H1 (cell line): ENCODE measurements at regions not wholly inside any gene's neighbourhood (a gene's known extent, or its start where the extent isn't known, plus 50 kb on each side); places are given as distances from the start of the nearest gene placed in this dataset.

Experiments
- CTCF ChIA-PET: fragments of 300-600 bp; sonication (Branson Sonifier 250); formaldehyde crosslinking; loops from one replicate; lab custom pipeline; 2021; ENCODE audit not compliant: partially characterized antibody; lab: Charles Lee
- POLR2A ChIA-PET: fragments of 300-600 bp; sonication (Branson Sonifier 250); formaldehyde crosslinking; loops from one replicate; lab custom pipeline; 2021; ENCODE audit warnings: inconsistent platforms; ENCODE audit not compliant: partially characterized antibody; lab: Charles Lee
- DNase-seq, 2 experiments: peaks; one replicate each; pipeline versions ENCODE4 v3.0.0 to v3.0.0-alpha.2; 2010 to 2022; ENCODE audit warnings: low spot score in 2 of 2, low read depth in 1 of 2, mixed read lengths in 1 of 2
- FAIRE-seq: peaks from 2 replicates; lab custom pipeline; 2011; peaks lifted over from hg19 to GRCh38; lab: Jason Lieb, UNC
- H2AFZ ChIP-seq: 2 replicates; pipeline ENCODE4 v1.8.1; 2012; ENCODE audit warnings: low read length, inconsistent platforms
- H2AK5ac ChIP-seq: 2 replicates; pipeline ENCODE4 v1.6.1; 2013; ENCODE audit warnings: low read depth, low read length
- H2BK120ac ChIP-seq: replicated peaks from 2 replicates; pipeline ENCODE3; 2013; ENCODE audit warnings: low read depth, low read length, inconsistent platforms
- H2BK12ac ChIP-seq: 2 replicates; pipeline ENCODE4 v1.6.1; 2013; ENCODE audit warnings: low read depth, low read length
- H2BK15ac ChIP-seq: 2 replicates; pipeline ENCODE4 v1.6.1; 2013; ENCODE audit warnings: low read length
- H2BK20ac ChIP-seq: 2 replicates; pipeline ENCODE4 v1.6.1; 2013; ENCODE audit warnings: low read length
- H2BK5ac ChIP-seq: 2 replicates; pipeline ENCODE4 v1.6.1; 2013; ENCODE audit warnings: low read depth, low read length
- H3K14ac ChIP-seq: 2 replicates; pipeline ENCODE4 v1.6.1; 2013; ENCODE audit warnings: inconsistent platforms; ENCODE audit not compliant: insufficient read length
- H3K18ac ChIP-seq: 2 replicates; pipeline ENCODE4 v1.6.1; 2013; ENCODE audit warnings: low read length; ENCODE audit errors: extremely low read depth
- H3K23ac ChIP-seq: 2 replicates; pipeline ENCODE4 v1.6.1; 2013; ENCODE audit warnings: inconsistent platforms; ENCODE audit not compliant: insufficient read length
- H3K23me2 ChIP-seq: 2 replicates; pipeline ENCODE4 v1.6.1; 2013; ENCODE audit warnings: low read depth, low read length
- H3K27ac ChIP-seq: 2 replicates; pipeline ENCODE4 v1.6.1; 2011; ENCODE audit warnings: low read depth, low read length, inconsistent platforms
- H3K27me3 ChIP-seq, 4 experiments: replicated peaks in 1 of 4; 1 replicate in 1 of 4; 2 replicates in 3 of 4; pipeline versions ENCODE4 v1.6.1 to v1.8.1; 2011 to 2013; ENCODE audit warnings: low read length in 3 of 4, mild to moderate bottlenecking in 3 of 4, inconsistent platforms in 2 of 4, mixed read lengths in 2 of 4, moderate library complexity in 1 of 4; ENCODE audit not compliant: control insufficient read depth in 3 of 4, insufficient read depth in 3 of 4; ENCODE audit errors: extremely low read depth in 1 of 4
- H3K36me3 ChIP-seq, 4 experiments: 2 replicates each; pipeline versions ENCODE4 v1.6.1 to v1.8.1; 2011 to 2013; ENCODE audit warnings: mild to moderate bottlenecking in 4 of 4, low read length in 3 of 4, moderate library complexity in 2 of 4, control low read depth in 1 of 4, inconsistent platforms in 1 of 4; ENCODE audit not compliant: insufficient read depth in 4 of 4, control insufficient read depth in 2 of 4
- H3K4ac ChIP-seq: replicated peaks from 2 replicates; pipeline ENCODE3; 2013; ENCODE audit warnings: low read length, low read depth, mixed read lengths, inconsistent platforms; ENCODE audit not compliant: insufficient read length
- H3K4me1 ChIP-seq, 4 experiments: replicated peaks in 1 of 4; 1 replicate in 1 of 4; 2 replicates in 3 of 4; pipeline versions ENCODE4 v1.6.1 to v1.8.1; 2011 to 2013; ENCODE audit warnings: low read length in 3 of 4, inconsistent platforms in 2 of 4, mixed read lengths in 1 of 4; ENCODE audit not compliant: insufficient read depth in 4 of 4, control insufficient read depth in 3 of 4
- H3K4me2 ChIP-seq, 2 experiments: 2 replicates each; pipeline versions ENCODE4 v1.6.1 to v1.8.1; 2011 to 2013; ENCODE audit warnings: low read depth in 2 of 2, low read length in 2 of 2, control low read depth in 1 of 2, inconsistent platforms in 1 of 2, mild to moderate bottlenecking in 1 of 2; ENCODE audit not compliant: insufficient read depth in 1 of 2
- H3K4me3 ChIP-seq, 4 experiments: fragments of 200-600, 300-600 bp in 1 of 4; sonication (generic), shearing (Covaris generic), sonication (Bioruptor Twin) in 1 of 4; 2 replicates each; pipeline versions ENCODE4 v1.5.1 to v1.8.1; 2011 to 2016; ENCODE audit warnings: low read length in 4 of 4, low read depth in 3 of 4, control low read depth in 2 of 4, inconsistent platforms in 2 of 4, mild to moderate bottlenecking in 2 of 4, mixed read lengths in 1 of 4, moderate library complexity in 1 of 4; ENCODE audit not compliant: insufficient read depth in 2 of 4; ENCODE audit errors: extremely low read depth in 1 of 4
- H3K56ac ChIP-seq: replicated peaks from 2 replicates; pipeline ENCODE3; 2013; ENCODE audit warnings: low read depth, mild to moderate bottlenecking, mixed read lengths, low read length, inconsistent platforms; ENCODE audit not compliant: insufficient read length
- H3K79me1 ChIP-seq: 2 replicates; pipeline ENCODE4 v1.6.1; 2013; ENCODE audit warnings: low read depth, low read length, control low read depth
- H3K79me2 ChIP-seq, 2 experiments: 2 replicates each; pipeline versions ENCODE4 v1.6.1 to v1.8.1; 2012 to 2013; ENCODE audit warnings: low read length in 2 of 2, mild to moderate bottlenecking in 2 of 2, inconsistent platforms in 1 of 2; ENCODE audit not compliant: insufficient read depth in 2 of 2, control insufficient read depth in 1 of 2
- H3K9ac ChIP-seq, 4 experiments: replicated peaks in 1 of 4; 1 replicate in 1 of 4; 2 replicates in 3 of 4; pipeline versions ENCODE4 v1.6.1 to v1.8.1; 2011 to 2013; ENCODE audit warnings: low read depth in 3 of 4, low read length in 3 of 4, control low read depth in 2 of 4, mild to moderate bottlenecking in 2 of 4, moderate library complexity in 2 of 4, inconsistent platforms in 1 of 4; ENCODE audit errors: extremely low read depth in 1 of 4
- H3K9me3 ChIP-seq, 2 experiments: 2 replicates each; pipeline versions ENCODE4 v1.6.1 to v1.8.1; 2012 to 2013; ENCODE audit warnings: mild to moderate bottlenecking in 2 of 2, moderate library complexity in 2 of 2, control low read depth in 1 of 2, inconsistent platforms in 1 of 2, low read depth in 1 of 2, low read length in 1 of 2, mixed read lengths in 1 of 2; ENCODE audit not compliant: insufficient read depth in 2 of 2
- H4K20me1 ChIP-seq, 2 experiments: replicated peaks in 1 of 2; 2 replicates each; pipeline versions ENCODE3 to v1.8.1; 2011 to 2013; ENCODE audit warnings: inconsistent platforms in 2 of 2, low read length in 2 of 2, mild to moderate bottlenecking in 1 of 2; ENCODE audit not compliant: insufficient read depth in 2 of 2, control insufficient read depth in 1 of 2
- H4K5ac ChIP-seq: 2 replicates; pipeline ENCODE4 v1.6.1; 2013; ENCODE audit warnings: low read length, low read depth, mixed read lengths, inconsistent platforms; ENCODE audit not compliant: insufficient read length
- H4K8ac ChIP-seq: 2 replicates; pipeline ENCODE4 v1.8.0; 2013; ENCODE audit warnings: mild to moderate bottlenecking, moderate library complexity, low read length, inconsistent platforms; ENCODE audit not compliant: insufficient read depth; ENCODE audit errors: extremely low read depth
- H4K91ac ChIP-seq: replicated peaks from 2 replicates; pipeline ENCODE3; 2013; ENCODE audit warnings: low read length, mixed read lengths, inconsistent platforms; ENCODE audit not compliant: insufficient read length
- BACH1 ChIP-seq: IDR thresholded peaks from 2 replicates; pipeline ENCODE4 v1.6.1; 2012; ENCODE audit warnings: low read length, improper control_type of control experiment
- CEBPB ChIP-seq: IDR thresholded peaks from 2 replicates; pipeline ENCODE4 v1.6.1; 2012; ENCODE audit warnings: low read depth, low read length
- CTBP2 ChIP-seq: IDR thresholded peaks from 2 replicates; pipeline ENCODE4 v1.7.0; 2011; ENCODE audit warnings: borderline replicate concordance, mild to moderate bottlenecking, moderate library complexity, mixed read lengths, low read length; ENCODE audit not compliant: insufficient read depth, insufficient read length
- EP300 ChIP-seq, 2 experiments: IDR thresholded peaks; 1 replicate in 1 of 2; 2 replicates in 1 of 2; pipeline ENCODE4 v1.6.1; 2011 to 2012; ENCODE audit warnings: low read depth in 2 of 2, low read length in 2 of 2, mild to moderate bottlenecking in 2 of 2, borderline replicate concordance in 1 of 2, inconsistent platforms in 1 of 2, moderate library complexity in 1 of 2
- JUN ChIP-seq: IDR thresholded peaks from 2 replicates; pipeline ENCODE4 v1.6.1; 2011; ENCODE audit warnings: low read depth, mild to moderate bottlenecking, improper control_type of control experiment, low read length
- KDM4A ChIP-seq: IDR thresholded peaks from one replicate; pipeline ENCODE4 v1.7.1; 2012; ENCODE audit warnings: low read depth, mild to moderate bottlenecking, moderate library complexity, low read length, inconsistent platforms; ENCODE audit not compliant: severe bottlenecking
- KDM5A ChIP-seq: fragments of 200-600 bp; IDR thresholded peaks from 2 replicates; pipeline ENCODE4 v1.7.1; 2012; ENCODE audit warnings: mild to moderate bottlenecking, low read length, inconsistent platforms, mixed read lengths
- MAFK ChIP-seq: IDR thresholded peaks from 2 replicates; pipeline ENCODE4 v1.6.1; 2012; ENCODE audit warnings: low read depth, mild to moderate bottlenecking, improper control_type of control experiment, low read length
- POLR2A ChIP-seq, 2 experiments: IDR thresholded peaks; 1 replicate in 1 of 2; 2 replicates in 1 of 2; pipeline ENCODE4 v1.6.1; 2011; ENCODE audit warnings: low read depth in 2 of 2, low read length in 2 of 2, mild to moderate bottlenecking in 2 of 2; ENCODE audit errors: control extremely low read depth in 1 of 2
- SIX5 ChIP-seq: IDR thresholded peaks from 2 replicates; pipeline ENCODE4 v1.6.1; 2011; ENCODE audit warnings: mild to moderate bottlenecking, low read depth, low read length
- SP1 ChIP-seq: IDR thresholded peaks from 2 replicates; pipeline ENCODE4 v1.6.1; 2011; ENCODE audit warnings: low read depth, low read length
- WGBS, 2 experiments: shearing (Covaris generic) in 1 of 2; methylation state at CpG; one replicate each; pipeline versions ENCODE4 v1.1.6 to v1.1.7; 2013 to 2015; ENCODE audit warnings: low lambda C conversion rate in 2 of 2, mixed read lengths in 2 of 2, inconsistent platforms in 1 of 2, low coverage in 1 of 2, missing lambda C conversion rate in 1 of 2; ENCODE audit not compliant: insufficient replicate concordance in 2 of 2, insufficient coverage in 1 of 2, insufficient read length in 1 of 2; ENCODE audit errors: extremely low coverage in 1 of 2, missing lambda C conversion rate in 1 of 2; 5-methylcytosine and 5-hydroxymethylcytosine counted together
- TF ChIP-seq, protein P1 (sequence below): IDR thresholded peaks from 2 replicates; pipeline ENCODE4 v1.6.1; 2011; ENCODE audit warnings: low read depth, mild to moderate bottlenecking, low read length; ENCODE audit not compliant: insufficient read depth

DNA sequence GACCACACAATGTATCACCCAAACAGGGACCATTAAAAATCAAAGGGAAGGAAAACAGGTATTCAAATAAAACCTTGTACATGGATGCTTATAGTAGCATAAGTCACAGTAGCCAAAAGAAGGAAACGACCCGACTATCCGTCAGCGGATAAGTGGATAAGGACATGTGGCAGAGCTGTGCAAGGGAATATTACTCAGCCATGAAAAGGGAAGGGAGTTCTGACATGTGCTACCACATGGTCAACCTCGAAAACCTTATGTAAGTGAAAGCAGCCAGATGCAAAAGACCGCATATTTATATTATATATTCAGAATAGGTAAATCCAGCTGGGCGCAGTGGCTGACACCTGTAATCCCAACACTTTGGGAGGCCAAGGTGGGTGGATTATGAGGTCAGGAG is 193.3 kb downstream of the NPHP4 start:
- no peak overlapping the region for H3K18ac ChIP-seq
- peaks cover 6% of the 10 kb centered on the region; the same call in 1 of the 2 replicates for H3K23me2 ChIP-seq
- no peak overlapping the region for H3K4me3 ChIP-seq
- ChIA-PET POLR2A (interaction anchor here (1.2 kb wide), 1 partner anchor 20 kb away, joined by 4 read pairs; no protein-coding TSS in a partner anchor), CTCF (interaction anchor here (0.7 to 1.3 kb wide), 3 partner anchors 29 to 539 kb away, joined by 3 to 4 read pairs (median 4); no protein-coding TSS in a partner anchor)
- DNase-seq (no peak), FAIRE-seq (no peak)
- no peak overlapping the region for H3K23ac ChIP-seq
- peaks cover 0 to 5% of the 10 kb centered on the region in 2 experiments; a peak in 2 of 4 replicates for H3K9me3 ChIP-seq
- H2BK120ac ChIP-seq = peak overlapping the region; percentile 13
- H3K4me2 ChIP-seq = no peak overlapping the region
- no peak overlapping the region for H4K91ac ChIP-seq
- no peaks in the 10 kb centered on the region for H3K36me3 ChIP-seq
- H2BK15ac ChIP-seq = no peak overlapping the region
- peaks cover 0 to 5% of the 10 kb centered on the region in 2 experiments for H4K20me1 ChIP-seq
- H3K79me2 ChIP-seq = no peaks in the 10 kb centered on the region
- no peaks in the 10 kb centered on the region for H3K79me1 ChIP-seq
- H2BK12ac ChIP-seq = no peak overlapping the region
- no peak overlapping the region for H4K8ac ChIP-seq
- no peak overlapping the region for H3K14ac ChIP-seq
- H2BK5ac ChIP-seq = no peak overlapping the region
- H3K56ac ChIP-seq = no peak overlapping the region
- no peak overlapping the region for H2AFZ ChIP-seq
- H3K4me1 ChIP-seq = peaks cover 0 to 3% (median 1%) of the 10 kb centered on the region in 4 experiments; a peak in 5 of 7 replicates
- H3K4ac ChIP-seq = no peak overlapping the region
- H2BK20ac ChIP-seq = peak overlapping the region; percentile 43; the same call in 1 of the 2 replicates
- no peak overlapping the region for H3K9ac ChIP-seq
- H4K5ac ChIP-seq = no peak overlapping the region
- H3K27ac ChIP-seq = no peak overlapping the region
- no peak overlapping the region for H2AK5ac ChIP-seq
- 98% methylated on average over 7 of the region's 7 CpGs; no CpG with 5 or more reads in 1 of the 2 experiments for WGBS, 2 experiments
- no peaks in the 10 kb centered on the region for H3K27me3 ChIP-seq
- no peak for TF ChIP-seq MAFK
- no peak for TF ChIP-seq BACH1
- no peak for TF ChIP-seq POLR2A (IDR thresholded peaks at IDR 0.05; ENCODE audit: control extremely low read depth in 1 of 2, low read depth in 2 of 2, low read length in 2 of 2)
- TF ChIP-seq CTBP2 = no peak
- TF ChIP-seq KDM4A = no peak
- no peak for TF ChIP-seq JUN
- TF ChIP-seq, protein P1, sequence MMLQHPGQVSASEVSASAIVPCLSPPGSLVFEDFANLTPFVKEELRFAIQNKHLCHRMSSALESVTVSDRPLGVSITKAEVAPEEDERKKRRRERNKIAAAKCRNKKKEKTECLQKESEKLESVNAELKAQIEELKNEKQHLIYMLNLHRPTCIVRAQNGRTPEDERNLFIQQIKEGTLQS = no peak
- no peak for TF ChIP-seq EP300 (IDR thresholded peaks at IDR 0.05; ENCODE audit: borderline replicate concordance in 1 of 2, low read depth in 2 of 2, low read length in 2 of 2)
- no peak for TF ChIP-seq KDM5A
- no peak for TF ChIP-seq SP1
- no peak for TF ChIP-seq SIX5
- no peak for TF ChIP-seq CEBPB
